GM23338 (cell line): ENCODE measurements at regions not wholly inside any gene's neighbourhood (a gene's known extent, or its start where the extent isn't known, plus 50 kb on each side); places are given as distances from the start of the nearest gene placed in this dataset.

Source experiments
- ATAC-seq: fragments of 200-7000 bp; cut with Tn5 transposase; 3 replicates; pipeline ENCODE4 v1.9.1; 2020
- DNase-seq: peaks from one replicate; pipeline ENCODE4 v3.0.0-alpha.2; 2015; ENCODE audit warnings: low spot score
- H2AFZ ChIP-seq: fragments of 200-600 bp; sonication (generic); 2 replicates; pipeline ENCODE4 v1.8.0; 2016; ENCODE audit warnings: antibody characterized with exemption, mild to moderate bottlenecking, moderate library complexity
- H3F3A ChIP-seq: fragments of 200-600 bp; sonication (generic); replicated peaks from 2 replicates; pipeline ENCODE4 v1.8.0; 2017; ENCODE audit warnings: antibody characterized with exemption, mixed run types, low read depth
- H3K27ac ChIP-seq: fragments of 200-600 bp; sonication (generic); 2 replicates; pipeline ENCODE4 v1.6.1; 2016; ENCODE audit warnings: low read depth
- H3K27me3 ChIP-seq: fragments of 200-600 bp; sonication (generic); 2 replicates; pipeline ENCODE4 v1.8.0; 2016; ENCODE audit warnings: mild to moderate bottlenecking, mixed run types, moderate library complexity; ENCODE audit not compliant: insufficient read depth
- H3K36me3 ChIP-seq: fragments of 200-600 bp; sonication (generic); 2 replicates; pipeline ENCODE4 v1.8.0; 2016; ENCODE audit warnings: mild to moderate bottlenecking; ENCODE audit not compliant: insufficient read depth
- H3K4me1 ChIP-seq: fragments of 200-600 bp; sonication (generic); 2 replicates; pipeline ENCODE4 v1.8.0; 2016; ENCODE audit warnings: mild to moderate bottlenecking, moderate library complexity; ENCODE audit not compliant: insufficient read depth
- H3K4me2 ChIP-seq: fragments of 200-600 bp; sonication (generic); 2 replicates; pipeline ENCODE4 v1.7.1; 2017; ENCODE audit warnings: mixed run types
- H3K4me3 ChIP-seq: fragments of 200-600 bp; sonication (generic); 2 replicates; pipeline ENCODE4 v1.6.1; 2016; ENCODE audit warnings: mixed run types
- H3K79me2 ChIP-seq: fragments of 200-600 bp; sonication (generic); replicated peaks from 2 replicates; pipeline ENCODE4 v1.8.0; 2017; ENCODE audit warnings: mild to moderate bottlenecking; ENCODE audit not compliant: insufficient read depth
- H3K9me2 ChIP-seq: fragments of 200-600 bp; sonication (generic); 2 replicates; pipeline ENCODE4 v1.8.0; 2017; ENCODE audit not compliant: insufficient read depth
- H4K20me1 ChIP-seq: fragments of 200-600 bp; sonication (generic); replicated peaks from 2 replicates; pipeline ENCODE4 v1.8.0; 2017; ENCODE audit warnings: mild to moderate bottlenecking; ENCODE audit not compliant: insufficient read depth
- H3K27ac Mint-ChIP-seq: 2 replicates; pipeline ENCODE4 v1.8.0; 2020; ENCODE audit warnings: inconsistent platforms, mild to moderate bottlenecking, moderate library complexity, mixed read lengths
- H3K27me3 Mint-ChIP-seq: 3 replicates; pipeline ENCODE4 v1.8.0; 2022; ENCODE audit warnings: low read depth, mild to moderate bottlenecking, moderate library complexity, mixed read lengths, inconsistent platforms; ENCODE audit not compliant: insufficient read depth, poor library complexity
- H3K36me3 Mint-ChIP-seq: 3 replicates; pipeline ENCODE4 v1.8.0; 2021; ENCODE audit warnings: low read depth, mild to moderate bottlenecking, inconsistent platforms, moderate library complexity, mixed read lengths
- H3K4me1 Mint-ChIP-seq: 3 replicates; pipeline ENCODE4 v1.8.0; 2020; ENCODE audit warnings: mild to moderate bottlenecking, inconsistent platforms, mixed read lengths
- H3K4me3 Mint-ChIP-seq: 3 replicates; pipeline ENCODE4 v1.8.0; 2021; ENCODE audit warnings: moderate library complexity, mild to moderate bottlenecking, inconsistent platforms, mixed read lengths
- H3K9me3 Mint-ChIP-seq: 3 replicates; pipeline ENCODE4 v1.8.0; 2020; ENCODE audit warnings: moderate library complexity, mild to moderate bottlenecking, inconsistent platforms, mixed read lengths
- CREB1 ChIP-seq: fragments of 250-450 bp; sonication (Bioruptor Pico); IDR thresholded peaks from 2 replicates; pipeline ENCODE4 v1.5.0; 2020; ENCODE audit warnings: low read depth, mild to moderate bottlenecking, moderate library complexity
- EZH2phosphoT487 ChIP-seq: fragments of 200-600 bp; sonication (generic); IDR thresholded peaks from one replicate; pipeline ENCODE4 v1.8.1; 2018; ENCODE audit warnings: antibody characterized with exemption; ENCODE audit not compliant: unreplicated experiment
- STAT1 ChIP-seq: IDR thresholded peaks from one replicate; pipeline ENCODE4 v1.6.1; 2016; ENCODE audit warnings: antibody characterized with exemption; ENCODE audit not compliant: unreplicated experiment
- TF ChIP-seq, protein P1 (sequence below): IDR thresholded peaks from 2 replicates; pipeline ENCODE4 v1.6.1; 2016; ENCODE audit warnings: antibody characterized with exemption
- TF ChIP-seq, protein P2 (sequence below), 2 experiments: fragments of 200-600 bp in 1 of 2; sonication (generic) in 1 of 2; conservative IDR thresholded peaks; 2 replicates each; pipeline versions ENCODE4 v1.5.1 to v1.6.1; 2016 to 2017; ENCODE audit warnings: antibody characterized with exemption in 2 of 2, low read depth in 2 of 2, mild to moderate bottlenecking in 2 of 2, moderate library complexity in 1 of 2
- TF ChIP-seq, protein P3 (sequence below): fragments of 250-450 bp; sonication (Bioruptor Pico); IDR thresholded peaks from 2 replicates; pipeline ENCODE4 v1.5.0; 2020; ENCODE audit warnings: mild to moderate bottlenecking, moderate library complexity
- TF ChIP-seq, protein P4 (sequence below): IDR thresholded peaks from one replicate; pipeline ENCODE4 v1.6.1; 2018; ENCODE audit warnings: antibody characterized with exemption; ENCODE audit not compliant: unreplicated experiment

DNA sequence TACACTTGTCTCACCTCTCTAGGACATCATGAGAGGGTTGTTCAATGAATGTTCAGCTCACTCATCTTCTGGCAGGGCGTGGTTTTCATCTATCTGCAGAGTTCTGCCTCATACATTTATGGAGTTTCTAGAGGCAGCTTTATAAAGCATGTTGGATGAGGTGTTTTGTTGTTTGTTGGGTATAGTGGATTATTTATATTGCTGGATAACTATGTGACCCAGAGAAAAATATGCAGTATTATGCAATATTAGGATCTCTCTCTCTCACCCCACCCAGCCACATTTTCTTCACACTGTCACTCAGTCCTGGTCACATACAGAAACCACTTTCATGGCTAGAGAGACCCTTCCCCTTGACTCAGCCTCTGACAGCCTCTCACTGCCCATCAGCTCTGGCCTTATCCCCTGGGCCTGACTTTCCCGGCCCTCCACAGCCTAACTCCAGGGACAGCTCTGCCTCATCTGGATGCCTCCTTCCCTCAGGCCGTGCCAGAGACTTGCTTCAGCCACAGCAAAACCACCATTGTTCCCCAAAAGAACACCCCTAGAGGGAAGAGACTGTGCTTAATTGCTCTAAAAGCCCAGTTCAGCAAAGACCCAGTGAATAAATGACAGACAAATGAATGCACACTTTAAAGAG lies 260.3 kb downstream of the MYCN start:
- DNase-seq (no peak), ATAC-seq (no peak)
- Mint-ChIP-seq H3K4me3 (no peak overlapping the region), H3K9me3 (no peaks in the 10 kb centered on the region; the same call in 1 of the 3 replicates), H3K27me3 (peaks cover 5% of the 10 kb centered on the region), H3K4me1 (peaks cover 5% of the 10 kb centered on the region), H3K36me3 (no peaks in the 10 kb centered on the region), H3K27ac (no peak overlapping the region)
- H3K4me3 ChIP-seq, result no peak overlapping the region
- H3F3A ChIP-seq, result no peaks in the 10 kb centered on the region
- H3K27me3 ChIP-seq, result no peaks in the 10 kb centered on the region
- no peaks in the 10 kb centered on the region for H3K4me1 ChIP-seq
- H3K9me2 ChIP-seq, result no peaks in the 10 kb centered on the region
- no peaks in the 10 kb centered on the region for H3K36me3 ChIP-seq
- TF ChIP-seq, protein P1, sequence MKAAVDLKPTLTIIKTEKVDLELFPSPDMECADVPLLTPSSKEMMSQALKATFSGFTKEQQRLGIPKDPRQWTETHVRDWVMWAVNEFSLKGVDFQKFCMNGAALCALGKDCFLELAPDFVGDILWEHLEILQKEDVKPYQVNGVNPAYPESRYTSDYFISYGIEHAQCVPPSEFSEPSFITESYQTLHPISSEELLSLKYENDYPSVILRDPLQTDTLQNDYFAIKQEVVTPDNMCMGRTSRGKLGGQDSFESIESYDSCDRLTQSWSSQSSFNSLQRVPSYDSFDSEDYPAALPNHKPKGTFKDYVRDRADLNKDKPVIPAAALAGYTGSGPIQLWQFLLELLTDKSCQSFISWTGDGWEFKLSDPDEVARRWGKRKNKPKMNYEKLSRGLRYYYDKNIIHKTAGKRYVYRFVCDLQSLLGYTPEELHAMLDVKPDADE, result no peak
- TF ChIP-seq STAT1, result no peak
- TF ChIP-seq, protein P2, sequence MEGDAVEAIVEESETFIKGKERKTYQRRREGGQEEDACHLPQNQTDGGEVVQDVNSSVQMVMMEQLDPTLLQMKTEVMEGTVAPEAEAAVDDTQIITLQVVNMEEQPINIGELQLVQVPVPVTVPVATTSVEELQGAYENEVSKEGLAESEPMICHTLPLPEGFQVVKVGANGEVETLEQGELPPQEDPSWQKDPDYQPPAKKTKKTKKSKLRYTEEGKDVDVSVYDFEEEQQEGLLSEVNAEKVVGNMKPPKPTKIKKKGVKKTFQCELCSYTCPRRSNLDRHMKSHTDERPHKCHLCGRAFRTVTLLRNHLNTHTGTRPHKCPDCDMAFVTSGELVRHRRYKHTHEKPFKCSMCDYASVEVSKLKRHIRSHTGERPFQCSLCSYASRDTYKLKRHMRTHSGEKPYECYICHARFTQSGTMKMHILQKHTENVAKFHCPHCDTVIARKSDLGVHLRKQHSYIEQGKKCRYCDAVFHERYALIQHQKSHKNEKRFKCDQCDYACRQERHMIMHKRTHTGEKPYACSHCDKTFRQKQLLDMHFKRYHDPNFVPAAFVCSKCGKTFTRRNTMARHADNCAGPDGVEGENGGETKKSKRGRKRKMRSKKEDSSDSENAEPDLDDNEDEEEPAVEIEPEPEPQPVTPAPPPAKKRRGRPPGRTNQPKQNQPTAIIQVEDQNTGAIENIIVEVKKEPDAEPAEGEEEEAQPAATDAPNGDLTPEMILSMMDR (conservative IDR thresholded peaks at IDR 0.05; ENCODE audit: low read depth in 2 of 2), result no peak
- TF ChIP-seq, protein P3, sequence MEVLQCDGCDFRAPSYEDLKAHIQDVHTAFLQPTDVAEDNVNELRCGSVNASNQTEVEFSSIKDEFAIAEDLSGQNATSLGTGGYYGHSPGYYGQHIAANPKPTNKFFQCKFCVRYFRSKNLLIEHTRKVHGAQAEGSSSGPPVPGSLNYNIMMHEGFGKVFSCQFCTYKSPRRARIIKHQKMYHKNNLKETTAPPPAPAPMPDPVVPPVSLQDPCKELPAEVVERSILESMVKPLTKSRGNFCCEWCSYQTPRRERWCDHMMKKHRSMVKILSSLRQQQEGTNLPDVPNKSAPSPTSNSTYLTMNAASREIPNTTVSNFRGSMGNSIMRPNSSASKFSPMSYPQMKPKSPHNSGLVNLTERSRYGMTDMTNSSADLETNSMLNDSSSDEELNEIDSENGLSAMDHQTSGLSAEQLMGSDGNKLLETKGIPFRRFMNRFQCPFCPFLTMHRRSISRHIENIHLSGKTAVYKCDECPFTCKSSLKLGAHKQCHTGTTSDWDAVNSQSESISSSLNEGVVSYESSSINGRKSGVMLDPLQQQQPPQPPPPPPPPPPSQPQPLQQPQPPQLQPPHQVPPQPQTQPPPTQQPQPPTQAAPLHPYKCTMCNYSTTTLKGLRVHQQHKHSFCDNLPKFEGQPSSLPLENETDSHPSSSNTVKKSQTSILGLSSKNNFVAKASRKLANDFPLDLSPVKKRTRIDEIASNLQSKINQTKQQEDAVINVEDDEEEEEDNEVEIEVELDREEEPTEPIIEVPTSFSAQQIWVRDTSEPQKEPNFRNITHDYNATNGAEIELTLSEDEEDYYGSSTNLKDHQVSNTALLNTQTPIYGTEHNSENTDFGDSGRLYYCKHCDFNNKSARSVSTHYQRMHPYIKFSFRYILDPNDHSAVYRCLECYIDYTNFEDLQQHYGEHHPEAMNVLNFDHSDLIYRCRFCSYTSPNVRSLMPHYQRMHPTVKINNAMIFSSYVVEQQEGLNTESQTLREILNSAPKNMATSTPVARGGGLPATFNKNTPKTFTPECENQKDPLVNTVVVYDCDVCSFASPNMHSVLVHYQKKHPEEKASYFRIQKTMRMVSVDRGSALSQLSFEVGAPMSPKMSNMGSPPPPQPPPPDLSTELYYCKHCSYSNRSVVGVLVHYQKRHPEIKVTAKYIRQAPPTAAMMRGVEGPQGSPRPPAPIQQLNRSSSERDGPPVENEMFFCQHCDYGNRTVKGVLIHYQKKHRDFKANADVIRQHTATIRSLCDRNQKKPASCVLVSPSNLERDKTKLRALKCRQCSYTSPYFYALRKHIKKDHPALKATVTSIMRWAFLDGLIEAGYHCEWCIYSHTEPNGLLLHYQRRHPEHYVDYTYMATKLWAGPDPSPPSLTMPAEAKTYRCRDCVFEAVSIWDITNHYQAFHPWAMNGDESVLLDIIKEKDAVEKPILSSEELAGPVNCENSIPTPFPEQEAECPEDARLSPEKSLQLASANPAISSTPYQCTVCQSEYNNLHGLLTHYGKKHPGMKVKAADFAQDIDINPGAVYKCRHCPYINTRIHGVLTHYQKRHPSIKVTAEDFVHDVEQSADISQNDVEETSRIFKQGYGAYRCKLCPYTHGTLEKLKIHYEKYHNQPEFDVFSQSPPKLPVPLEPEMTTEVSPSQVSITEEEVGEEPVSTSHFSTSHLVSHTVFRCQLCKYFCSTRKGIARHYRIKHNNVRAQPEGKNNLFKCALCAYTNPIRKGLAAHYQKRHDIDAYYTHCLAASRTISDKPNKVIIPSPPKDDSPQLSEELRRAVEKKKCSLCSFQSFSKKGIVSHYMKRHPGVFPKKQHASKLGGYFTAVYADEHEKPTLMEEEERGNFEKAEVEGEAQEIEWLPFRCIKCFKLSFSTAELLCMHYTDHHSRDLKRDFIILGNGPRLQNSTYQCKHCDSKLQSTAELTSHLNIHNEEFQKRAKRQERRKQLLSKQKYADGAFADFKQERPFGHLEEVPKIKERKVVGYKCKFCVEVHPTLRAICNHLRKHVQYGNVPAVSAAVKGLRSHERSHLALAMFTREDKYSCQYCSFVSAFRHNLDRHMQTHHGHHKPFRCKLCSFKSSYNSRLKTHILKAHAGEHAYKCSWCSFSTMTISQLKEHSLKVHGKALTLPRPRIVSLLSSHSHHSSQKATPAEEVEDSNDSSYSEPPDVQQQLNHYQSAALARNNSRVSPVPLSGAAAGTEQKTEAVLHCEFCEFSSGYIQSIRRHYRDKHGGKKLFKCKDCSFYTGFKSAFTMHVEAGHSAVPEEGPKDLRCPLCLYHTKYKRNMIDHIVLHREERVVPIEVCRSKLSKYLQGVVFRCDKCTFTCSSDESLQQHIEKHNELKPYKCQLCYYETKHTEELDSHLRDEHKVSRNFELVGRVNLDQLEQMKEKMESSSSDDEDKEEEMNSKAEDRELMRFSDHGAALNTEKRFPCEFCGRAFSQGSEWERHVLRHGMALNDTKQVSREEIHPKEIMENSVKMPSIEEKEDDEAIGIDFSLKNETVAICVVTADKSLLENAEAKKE (CRISPR knock-in tag), result no peak
- no peak for TF ChIP-seq CREB1 (CRISPR knock-in tag)
- no peak for TF ChIP-seq EZH2phosphoT487
- TF ChIP-seq, protein P4, sequence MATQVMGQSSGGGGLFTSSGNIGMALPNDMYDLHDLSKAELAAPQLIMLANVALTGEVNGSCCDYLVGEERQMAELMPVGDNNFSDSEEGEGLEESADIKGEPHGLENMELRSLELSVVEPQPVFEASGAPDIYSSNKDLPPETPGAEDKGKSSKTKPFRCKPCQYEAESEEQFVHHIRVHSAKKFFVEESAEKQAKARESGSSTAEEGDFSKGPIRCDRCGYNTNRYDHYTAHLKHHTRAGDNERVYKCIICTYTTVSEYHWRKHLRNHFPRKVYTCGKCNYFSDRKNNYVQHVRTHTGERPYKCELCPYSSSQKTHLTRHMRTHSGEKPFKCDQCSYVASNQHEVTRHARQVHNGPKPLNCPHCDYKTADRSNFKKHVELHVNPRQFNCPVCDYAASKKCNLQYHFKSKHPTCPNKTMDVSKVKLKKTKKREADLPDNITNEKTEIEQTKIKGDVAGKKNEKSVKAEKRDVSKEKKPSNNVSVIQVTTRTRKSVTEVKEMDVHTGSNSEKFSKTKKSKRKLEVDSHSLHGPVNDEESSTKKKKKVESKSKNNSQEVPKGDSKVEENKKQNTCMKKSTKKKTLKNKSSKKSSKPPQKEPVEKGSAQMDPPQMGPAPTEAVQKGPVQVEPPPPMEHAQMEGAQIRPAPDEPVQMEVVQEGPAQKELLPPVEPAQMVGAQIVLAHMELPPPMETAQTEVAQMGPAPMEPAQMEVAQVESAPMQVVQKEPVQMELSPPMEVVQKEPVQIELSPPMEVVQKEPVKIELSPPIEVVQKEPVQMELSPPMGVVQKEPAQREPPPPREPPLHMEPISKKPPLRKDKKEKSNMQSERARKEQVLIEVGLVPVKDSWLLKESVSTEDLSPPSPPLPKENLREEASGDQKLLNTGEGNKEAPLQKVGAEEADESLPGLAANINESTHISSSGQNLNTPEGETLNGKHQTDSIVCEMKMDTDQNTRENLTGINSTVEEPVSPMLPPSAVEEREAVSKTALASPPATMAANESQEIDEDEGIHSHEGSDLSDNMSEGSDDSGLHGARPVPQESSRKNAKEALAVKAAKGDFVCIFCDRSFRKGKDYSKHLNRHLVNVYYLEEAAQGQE, result no peak
- H4K20me1 ChIP-seq, result no peaks in the 10 kb centered on the region
- no peak overlapping the region for H2AFZ ChIP-seq
- no peak overlapping the region for H3K4me2 ChIP-seq
- no peak overlapping the region for H3K27ac ChIP-seq
- no peaks in the 10 kb centered on the region for H3K79me2 ChIP-seq
